ENCODE measurements at regions not wholly inside any gene's neighbourhood (a gene's known extent, or its start where the extent isn't known, plus 50 kb on each side); places are given as distances from the start of the nearest gene placed in this dataset.
"Not testable (repeated sequence)": the region's sequence is repeated elsewhere in the genome, so short reads cannot be mapped to it uniquely, and the experiment has no call there.

DNA sequence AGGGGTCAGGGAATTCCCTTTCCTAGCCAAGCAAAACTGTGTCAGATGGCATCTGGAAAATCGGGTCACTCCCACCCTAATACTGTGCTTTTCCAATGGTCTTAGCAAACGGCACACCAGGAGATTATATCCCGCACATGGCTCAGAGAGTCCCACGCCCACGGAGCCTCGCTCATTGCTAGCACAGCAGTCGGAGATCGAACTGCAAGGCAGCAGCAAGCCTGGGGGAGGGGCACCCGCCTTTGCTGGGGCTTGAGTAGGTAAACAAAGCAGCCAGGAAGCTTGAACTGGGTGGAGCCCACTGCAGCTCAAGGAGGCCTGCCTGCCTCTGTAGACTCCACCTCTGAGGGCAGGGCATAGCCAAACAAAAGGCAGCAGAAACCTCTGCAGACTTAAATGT is 393.3 kb upstream of the ONECUT1 start:
- TF ChIP-seq, protein P1, sequence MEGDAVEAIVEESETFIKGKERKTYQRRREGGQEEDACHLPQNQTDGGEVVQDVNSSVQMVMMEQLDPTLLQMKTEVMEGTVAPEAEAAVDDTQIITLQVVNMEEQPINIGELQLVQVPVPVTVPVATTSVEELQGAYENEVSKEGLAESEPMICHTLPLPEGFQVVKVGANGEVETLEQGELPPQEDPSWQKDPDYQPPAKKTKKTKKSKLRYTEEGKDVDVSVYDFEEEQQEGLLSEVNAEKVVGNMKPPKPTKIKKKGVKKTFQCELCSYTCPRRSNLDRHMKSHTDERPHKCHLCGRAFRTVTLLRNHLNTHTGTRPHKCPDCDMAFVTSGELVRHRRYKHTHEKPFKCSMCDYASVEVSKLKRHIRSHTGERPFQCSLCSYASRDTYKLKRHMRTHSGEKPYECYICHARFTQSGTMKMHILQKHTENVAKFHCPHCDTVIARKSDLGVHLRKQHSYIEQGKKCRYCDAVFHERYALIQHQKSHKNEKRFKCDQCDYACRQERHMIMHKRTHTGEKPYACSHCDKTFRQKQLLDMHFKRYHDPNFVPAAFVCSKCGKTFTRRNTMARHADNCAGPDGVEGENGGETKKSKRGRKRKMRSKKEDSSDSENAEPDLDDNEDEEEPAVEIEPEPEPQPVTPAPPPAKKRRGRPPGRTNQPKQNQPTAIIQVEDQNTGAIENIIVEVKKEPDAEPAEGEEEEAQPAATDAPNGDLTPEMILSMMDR (IDR thresholded peaks at IDR 0.05; ENCODE audit: insufficient read depth, low read length, poor library complexity, severe bottlenecking): not testable (repeated sequence)
- not testable (repeated sequence) for TF ChIP-seq EZH2phosphoT487 (conservative IDR thresholded peaks at IDR 0.05; ENCODE audit: low read length)

Data from SU-DHL-6 (cell line).